OCI-LY1 (cell line): ENCODE measurements at regions not wholly inside any gene's neighbourhood (a gene's known extent, or its start where the extent isn't known, plus 50 kb on each side); places are given as distances from the start of the nearest gene placed in this dataset.
"Not testable (repeated sequence)": the region's sequence is repeated elsewhere in the genome, so short reads cannot be mapped to it uniquely, and the experiment has no call there.

Experiments
- H2AFZ ChIP-seq: fragments of 200-600 bp; sonication (generic), shearing (Covaris generic); 2 replicates; pipeline ENCODE4 v1.6.0; 2014; ENCODE audit warnings: antibody characterized with exemption, mild to moderate bottlenecking, low read length
- H3F3A ChIP-seq: fragments of 200-600 bp; sonication (generic), shearing (Covaris generic); 2 replicates; pipeline ENCODE4 v1.6.0; 2014; ENCODE audit warnings: mild to moderate bottlenecking, antibody characterized with exemption, low read length, moderate library complexity; ENCODE audit not compliant: insufficient read depth
- H3K27ac ChIP-seq: fragments of 200-600 bp; sonication (generic); 2 replicates; pipeline ENCODE4 v1.5.1; 2014; ENCODE audit warnings: low read length, mixed run types, mild to moderate bottlenecking, low read depth; ENCODE audit not compliant: poor library complexity, severe bottlenecking
- H3K27me3 ChIP-seq: fragments of 200-600 bp; sonication (generic); 2 replicates; pipeline ENCODE4 v1.6.0; 2014; ENCODE audit warnings: antibody characterized with exemption, mild to moderate bottlenecking, low read length, moderate library complexity; ENCODE audit not compliant: insufficient read depth
- H3K36me3 ChIP-seq: fragments of 200-600 bp; sonication (generic); 2 replicates; pipeline ENCODE4 v1.6.1; 2014; ENCODE audit warnings: mild to moderate bottlenecking, antibody characterized with exemption, low read length, moderate library complexity, mixed read lengths; ENCODE audit not compliant: insufficient read depth
- H3K4me1 ChIP-seq: fragments of 200-600 bp; sonication (generic); 2 replicates; pipeline ENCODE4 v1.5.1; 2014; ENCODE audit warnings: mild to moderate bottlenecking, low read length, moderate library complexity; ENCODE audit not compliant: insufficient read depth, severe bottlenecking
- H3K4me2 ChIP-seq: fragments of 200-600 bp; sonication (generic), shearing (Covaris generic); 2 replicates; pipeline ENCODE4 v1.6.1; 2014; ENCODE audit warnings: low read length
- H3K4me3 ChIP-seq: fragments of 200-600 bp; sonication (generic); 2 replicates; pipeline ENCODE4 v1.5.1; 2014; ENCODE audit warnings: low read length, low read depth, mild to moderate bottlenecking, mixed read lengths; ENCODE audit not compliant: poor library complexity, severe bottlenecking
- H3K79me2 ChIP-seq: fragments of 200-600 bp; shearing (Covaris generic); 2 replicates; pipeline ENCODE4 v1.6.1; 2016; ENCODE audit warnings: mixed run types, low read length, mixed read lengths; ENCODE audit not compliant: insufficient read depth
- H3K9ac ChIP-seq: fragments of 200-600 bp; sonication (generic), shearing (Covaris generic); 2 replicates; pipeline ENCODE4 v1.6.1; 2014; ENCODE audit warnings: mild to moderate bottlenecking, low read length, mixed read lengths
- H3K9me2 ChIP-seq: fragments of 200-600 bp; sonication (generic), shearing (Covaris generic); 2 replicates; pipeline ENCODE4 v1.6.1; 2014; ENCODE audit warnings: low read depth, mild to moderate bottlenecking, low read length, mixed read lengths
- H3K9me3 ChIP-seq: fragments of 200-600 bp; shearing (Covaris generic); 2 replicates; pipeline ENCODE4 v1.6.1; 2014; ENCODE audit warnings: low read length, mixed read lengths
- H4K20me1 ChIP-seq: fragments of 200-600 bp; sonication (generic), shearing (Covaris generic); 2 replicates; pipeline ENCODE4 v1.6.0; 2016; ENCODE audit warnings: mild to moderate bottlenecking, low read length; ENCODE audit not compliant: insufficient read depth
- CTCF ChIP-seq: fragments of 200-600 bp; sonication (generic), shearing (Covaris generic); IDR thresholded peaks from 2 replicates; pipeline ENCODE4 v1.5.1; 2017; ENCODE audit warnings: mild to moderate bottlenecking, antibody characterized with exemption, low read length, moderate library complexity, mixed read lengths
- EZH2 ChIP-seq: fragments of 200-600 bp; sonication (generic), shearing (Covaris generic); IDR thresholded peaks from 2 replicates; pipeline ENCODE4 v1.8.0; 2017; ENCODE audit warnings: borderline replicate concordance, mixed run types, mild to moderate bottlenecking, antibody characterized with exemption, low read length, moderate library complexity, mixed read lengths

GRCh38 chr15:36050899-36051298, 504.9 kb upstream of the DPH6 start:
- Histone ChIP-seq H3K79me2 (no peaks in the 10 kb centered on the region), H3K9me3 (no peaks in the 10 kb centered on the region), H3K36me3 (no peaks in the 10 kb centered on the region), H4K20me1 (no peaks in the 10 kb centered on the region), H3K4me1 (no peaks in the 10 kb centered on the region), H2AFZ (no peak overlapping the region), H3K4me2 (no peak overlapping the region), H3K4me3 (no peak overlapping the region), H3K27ac (no peak overlapping the region), H3K9ac (no peak overlapping the region), H3F3A (no peaks in the 10 kb centered on the region), H3K9me2 (no peaks in the 10 kb centered on the region), H3K27me3 (no peaks in the 10 kb centered on the region)
- TF ChIP-seq EZH2 (no peak), CTCF (no peak)

GRCh38 chr15:36052641-36053040, 506.7 kb upstream of the DPH6 start:
- not testable (repeated sequence) for H3K36me3 ChIP-seq, H3K9me2 ChIP-seq, H4K20me1 ChIP-seq, H3K79me2 ChIP-seq, H3K9ac ChIP-seq, H3K4me1 ChIP-seq, H3K27me3 ChIP-seq, H2AFZ ChIP-seq, H3K27ac ChIP-seq, H3K9me3 ChIP-seq, H3K4me3 ChIP-seq, H3F3A ChIP-seq, H3K4me2 ChIP-seq
- peak; percentile 19; the same call in 1 of the 2 replicates for TF ChIP-seq CTCF

GRCh38 chr15:36053746-36054145, 507.8 kb upstream of the DPH6 start:
- Histone ChIP-seq H3F3A (no peaks in the 10 kb centered on the region), H3K27me3 (no peaks in the 10 kb centered on the region), H3K9me2 (no peaks in the 10 kb centered on the region), H3K9me3 (no peaks in the 10 kb centered on the region), H3K79me2 (no peaks in the 10 kb centered on the region), H2AFZ (no peak overlapping the region), H3K9ac (no peak overlapping the region), H3K4me2 (no peak overlapping the region), H3K4me3 (no peak overlapping the region), H3K36me3 (no peaks in the 10 kb centered on the region), H3K4me1 (no peaks in the 10 kb centered on the region), H3K27ac (no peak overlapping the region), H4K20me1 (no peaks in the 10 kb centered on the region)
- no peak for TF ChIP-seq EZH2
- TF ChIP-seq CTCF = no peak
